GM10266 (cell line): ENCODE measurements at regions not wholly inside any gene's neighbourhood (a gene's known extent, or its start where the extent isn't known, plus 50 kb on each side); places are given as distances from the start of the nearest gene placed in this dataset.

ENCODE experiments used
- DNase-seq: peaks from one replicate; pipeline ENCODE4 v3.0.0; 2012; ENCODE audit errors: extremely low spot score
- CTCF ChIP-seq: IDR thresholded peaks from 2 replicates; pipeline ENCODE4 v1.5.1; 2012; ENCODE audit warnings: mild to moderate bottlenecking, low read depth; ENCODE audit not compliant: control insufficient read depth, insufficient read depth; ENCODE audit errors: missing control alignments

- no peak for TF ChIP-seq CTCF
- DNase-seq = no peak
Observed at GRCh38 chr9:136595245-136596153, 49.7 kb upstream of the NOTCH1 start.
